ENCODE measurements at regions not wholly inside any gene's neighbourhood (a gene's known extent, or its start where the extent isn't known, plus 50 kb on each side); places are given as distances from the start of the nearest gene placed in this dataset.

DNA sequence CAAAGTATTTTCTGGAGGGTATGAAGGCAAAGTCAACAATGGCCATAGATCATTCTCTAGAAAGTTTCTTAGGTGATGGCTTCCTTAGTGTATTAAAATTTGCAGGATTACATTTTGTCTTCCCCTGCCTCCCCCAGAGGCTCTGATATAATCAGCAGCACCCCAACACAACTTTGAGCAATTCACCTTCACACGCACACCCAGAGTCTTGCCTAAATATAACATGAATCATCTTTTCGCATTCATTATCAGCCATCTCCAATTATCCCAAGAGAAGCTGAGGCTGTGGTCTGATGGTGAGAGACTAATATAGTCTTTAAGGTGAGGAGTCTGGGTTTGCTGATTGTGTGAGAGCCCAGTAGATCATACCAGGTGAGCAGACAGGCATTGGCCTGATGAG is 343.0 kb downstream of the RRAGC start:
- no peak overlapping the region for H3K4me3 ChIP-seq (replicated peaks; ENCODE audit: low read depth, low read length)
- TF ChIP-seq, protein P1, sequence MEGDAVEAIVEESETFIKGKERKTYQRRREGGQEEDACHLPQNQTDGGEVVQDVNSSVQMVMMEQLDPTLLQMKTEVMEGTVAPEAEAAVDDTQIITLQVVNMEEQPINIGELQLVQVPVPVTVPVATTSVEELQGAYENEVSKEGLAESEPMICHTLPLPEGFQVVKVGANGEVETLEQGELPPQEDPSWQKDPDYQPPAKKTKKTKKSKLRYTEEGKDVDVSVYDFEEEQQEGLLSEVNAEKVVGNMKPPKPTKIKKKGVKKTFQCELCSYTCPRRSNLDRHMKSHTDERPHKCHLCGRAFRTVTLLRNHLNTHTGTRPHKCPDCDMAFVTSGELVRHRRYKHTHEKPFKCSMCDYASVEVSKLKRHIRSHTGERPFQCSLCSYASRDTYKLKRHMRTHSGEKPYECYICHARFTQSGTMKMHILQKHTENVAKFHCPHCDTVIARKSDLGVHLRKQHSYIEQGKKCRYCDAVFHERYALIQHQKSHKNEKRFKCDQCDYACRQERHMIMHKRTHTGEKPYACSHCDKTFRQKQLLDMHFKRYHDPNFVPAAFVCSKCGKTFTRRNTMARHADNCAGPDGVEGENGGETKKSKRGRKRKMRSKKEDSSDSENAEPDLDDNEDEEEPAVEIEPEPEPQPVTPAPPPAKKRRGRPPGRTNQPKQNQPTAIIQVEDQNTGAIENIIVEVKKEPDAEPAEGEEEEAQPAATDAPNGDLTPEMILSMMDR (IDR thresholded peaks at IDR 0.05; ENCODE audit: low read depth, low read length, missing control alignments): no peak
- DNase-seq (ENCODE audit: extremely low read depth, low read depth): no peak

DNA sequence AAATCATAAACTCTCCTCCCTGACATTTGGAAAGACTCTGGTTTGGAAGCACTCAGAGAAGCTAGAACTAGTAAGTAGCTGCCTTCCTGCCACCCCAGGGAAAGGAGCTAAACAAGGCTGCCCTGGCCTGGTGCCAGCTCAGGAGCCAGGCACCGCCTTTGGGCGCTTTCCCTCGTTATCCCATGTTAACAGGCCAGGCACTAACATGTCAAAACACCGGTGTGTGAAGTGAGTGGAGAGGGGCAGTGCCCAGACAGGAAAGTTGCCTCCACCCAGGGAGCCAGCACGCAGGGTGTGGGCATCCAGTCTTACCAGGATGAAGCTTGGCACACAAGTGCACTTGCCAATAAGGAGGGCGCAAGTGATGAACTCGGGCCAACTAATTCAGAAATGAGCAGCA is 346.8 kb downstream of the RRAGC start:
- TF ChIP-seq, protein P1 (IDR thresholded peaks at IDR 0.05; ENCODE audit: low read depth, low read length, missing control alignments): no peak
- no peak for DNase-seq (ENCODE audit: extremely low read depth, low read depth)
- H3K4me3 ChIP-seq (replicated peaks; ENCODE audit: low read depth, low read length): no peak overlapping the region

DNA sequence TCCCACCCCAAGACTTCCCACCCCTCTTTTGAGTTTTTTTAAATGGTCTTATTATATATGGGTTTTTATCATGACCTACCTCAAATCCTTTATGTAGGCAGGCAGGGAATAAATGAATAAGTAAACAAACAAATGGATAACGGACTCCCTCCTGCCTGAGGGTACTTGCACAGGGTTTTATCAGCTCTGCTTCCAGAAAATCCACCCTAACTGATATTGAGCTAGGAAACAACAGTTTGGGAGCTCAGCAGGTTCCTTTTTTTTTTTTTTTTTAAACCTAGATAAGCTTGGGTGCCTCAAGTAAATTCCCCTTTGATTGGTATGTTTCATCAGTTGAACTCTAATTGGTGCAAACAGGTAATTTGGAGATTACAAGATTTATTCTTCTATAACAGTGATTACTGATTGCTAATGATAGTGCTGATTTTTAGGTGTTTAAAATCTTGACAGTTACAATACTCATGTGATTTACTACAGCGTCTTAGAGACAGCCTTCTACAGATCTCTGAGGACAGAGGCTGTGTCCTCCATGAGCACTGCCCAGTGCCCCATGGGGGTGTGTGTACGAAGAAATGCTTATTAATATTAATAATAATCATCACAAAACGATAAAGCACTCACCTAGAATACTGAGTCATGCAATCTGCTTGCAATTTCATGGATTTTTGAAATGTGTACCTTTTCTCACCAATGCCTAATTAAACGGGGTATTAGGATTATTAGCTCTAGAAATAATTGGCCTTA is 347.4 kb downstream of the RRAGC start:
- TF ChIP-seq, protein P1 (IDR thresholded peaks at IDR 0.05; ENCODE audit: low read depth, low read length, missing control alignments): no peak
- no peak overlapping the region for H3K4me3 ChIP-seq (replicated peaks; ENCODE audit: low read depth, low read length)
- DNase-seq (ENCODE audit: extremely low read depth, low read depth): no peak

DNA sequence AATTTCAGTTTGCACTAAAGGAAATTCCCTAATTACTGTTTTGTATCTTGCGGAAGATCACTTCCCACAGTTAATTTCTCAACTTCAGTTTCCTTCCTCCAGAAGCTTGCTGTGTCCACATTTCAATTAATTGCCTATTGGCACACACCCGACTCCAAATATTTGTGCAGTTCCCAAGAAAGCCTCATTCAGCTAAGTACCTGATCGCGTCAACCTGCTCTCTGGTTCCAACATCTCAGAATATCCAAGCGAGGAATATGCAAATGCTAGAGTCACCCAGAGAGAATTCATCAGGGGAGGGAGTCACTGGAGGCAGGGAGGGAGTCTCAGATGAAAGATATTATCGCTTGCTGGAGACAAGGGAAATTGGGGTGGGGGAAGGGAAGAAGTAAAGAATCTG is 351.3 kb downstream of the RRAGC start:
- TF ChIP-seq, protein P1 (IDR thresholded peaks at IDR 0.05; ENCODE audit: low read depth, low read length, missing control alignments): no peak
- no peak overlapping the region for H3K4me3 ChIP-seq (replicated peaks; ENCODE audit: low read depth, low read length)
- no peak for DNase-seq (ENCODE audit: extremely low read depth, low read depth)

DNA sequence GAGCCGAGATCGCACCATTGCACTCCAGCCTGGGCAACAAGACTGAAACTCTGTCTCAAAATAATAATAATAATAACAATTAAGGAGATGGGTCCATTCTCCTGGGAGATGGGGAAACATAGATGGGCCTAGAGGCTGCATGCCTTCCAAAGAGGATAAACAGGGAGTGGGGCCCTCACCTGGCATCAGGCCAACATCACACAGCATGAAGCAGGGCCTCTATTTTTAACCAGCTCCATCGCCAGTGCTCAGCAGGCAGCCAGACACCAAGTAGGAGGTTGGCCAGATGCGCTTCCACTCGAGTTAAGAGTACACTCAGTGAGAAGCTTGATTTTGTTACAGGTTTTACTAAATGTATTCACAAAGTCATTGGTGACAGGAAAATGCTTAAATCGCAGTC is 352.0 kb downstream of the RRAGC start:
- no peak overlapping the region for H3K4me3 ChIP-seq (replicated peaks; ENCODE audit: low read depth, low read length)
- DNase-seq (ENCODE audit: extremely low read depth, low read depth): no peak
- TF ChIP-seq, protein P1 (IDR thresholded peaks at IDR 0.05; ENCODE audit: low read depth, low read length, missing control alignments): no peak

DNA sequence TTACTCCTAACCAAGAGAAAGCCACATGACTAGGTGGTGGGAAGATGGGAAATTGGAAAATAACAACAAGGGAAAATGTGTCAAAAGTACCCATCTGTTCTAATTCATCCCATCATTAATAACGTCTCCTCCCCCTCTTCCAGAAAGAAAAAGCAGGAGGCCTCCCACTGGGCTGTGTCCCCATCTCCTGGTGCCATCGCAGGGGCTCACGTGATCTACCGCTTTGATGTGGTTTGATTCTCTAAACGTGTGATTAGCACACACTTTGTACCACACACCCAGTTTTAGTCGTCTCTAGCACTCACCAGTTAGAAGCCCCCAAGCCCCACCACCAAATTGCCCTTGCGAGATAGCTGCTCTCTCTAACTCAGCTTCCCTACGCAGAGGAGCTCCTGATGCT is 353.6 kb downstream of the RRAGC start:
- TF ChIP-seq, protein P1 (IDR thresholded peaks at IDR 0.05; ENCODE audit: low read depth, low read length, missing control alignments): no peak
- DNase-seq (ENCODE audit: extremely low read depth, low read depth): no peak
- no peak overlapping the region for H3K4me3 ChIP-seq (replicated peaks; ENCODE audit: low read depth, low read length)

DNA sequence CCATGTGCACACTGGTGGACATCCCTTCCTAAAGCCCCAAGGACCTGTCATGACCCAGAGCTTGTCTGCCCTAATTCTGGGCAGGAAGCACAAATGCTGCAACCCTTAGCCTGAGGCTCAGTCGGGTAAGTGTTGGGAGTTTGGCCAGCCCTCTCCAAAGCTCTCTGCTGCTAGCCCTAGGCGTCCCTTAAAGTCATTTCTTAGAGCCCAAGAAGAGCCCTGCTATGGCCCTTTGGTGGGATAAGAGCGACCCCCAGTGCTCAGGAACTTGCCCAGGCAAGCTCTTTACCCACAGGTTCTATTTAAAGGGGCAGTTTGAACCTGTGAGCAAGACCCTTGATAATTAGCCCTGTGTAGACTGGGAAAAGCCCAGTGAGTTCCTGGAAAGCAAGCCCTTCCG is 356.8 kb downstream of the RRAGC start:
- no peak overlapping the region for H3K4me3 ChIP-seq (replicated peaks; ENCODE audit: low read depth, low read length)
- TF ChIP-seq, protein P1 (IDR thresholded peaks at IDR 0.05; ENCODE audit: low read depth, low read length, missing control alignments): no peak
- no peak for DNase-seq (ENCODE audit: extremely low read depth, low read depth)
